ENCODE measurements at regions not wholly inside any gene's neighbourhood (a gene's known extent, or its start where the extent isn't known, plus 50 kb on each side); places are given as distances from the start of the nearest gene placed in this dataset.

DNA sequence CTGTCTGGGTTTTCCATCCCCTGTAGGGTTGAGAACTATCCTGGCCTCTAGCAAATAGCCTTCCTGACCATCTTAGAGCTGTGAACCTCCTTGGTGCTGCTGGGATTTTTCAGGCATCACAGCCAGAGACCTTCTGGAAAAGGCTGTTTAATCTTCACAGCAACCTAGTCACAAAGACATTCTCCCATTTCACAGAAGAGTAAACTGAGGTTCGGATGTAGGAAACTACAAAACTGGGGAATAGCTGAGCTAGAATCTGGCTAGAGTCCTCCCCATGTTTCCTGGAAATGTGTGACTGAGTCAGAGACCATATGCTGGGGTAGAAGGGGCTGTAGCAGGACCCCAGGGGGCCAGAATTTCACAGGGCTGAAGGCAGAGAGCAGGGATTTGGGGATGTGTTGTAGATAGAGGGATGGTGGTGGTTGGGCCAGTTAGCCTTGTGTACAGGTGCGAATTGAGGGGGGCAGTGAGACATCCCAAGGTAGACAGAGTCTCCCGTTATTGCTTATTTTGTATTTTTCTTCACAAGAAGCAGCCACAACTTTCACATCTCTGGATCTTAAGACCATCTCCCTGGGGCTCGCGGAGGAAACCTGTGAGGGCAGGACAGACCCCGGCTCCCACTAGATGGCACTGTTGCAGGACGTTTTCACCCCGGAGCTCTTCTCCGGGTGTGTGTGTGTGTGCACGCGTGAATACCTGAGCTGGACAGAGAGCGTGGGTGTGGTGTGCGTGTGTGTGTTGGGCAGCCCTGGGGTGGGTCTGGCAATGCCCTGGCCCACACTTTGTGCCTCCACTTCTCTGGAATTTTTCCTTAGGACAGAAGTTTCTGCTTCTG lies 66.9 kb upstream of the PRR23C start:
- no peak for TF ChIP-seq SETDB1 (IDR thresholded peaks at IDR 0.05; ENCODE audit: low read length)
- TF ChIP-seq JUND (IDR thresholded peaks at IDR 0.05; ENCODE audit: borderline replicate concordance, low read depth, low read length): no peak
- no peak for TF ChIP-seq JUND (tag; IDR thresholded peaks at IDR 0.05; ENCODE audit: borderline replicate concordance, low read depth, low read length)
- no peak for TF ChIP-seq POLR2A (conservative IDR thresholded peaks at IDR 0.05)
